G401 (cell line): ENCODE measurements at regions not wholly inside any gene's neighbourhood (a gene's known extent, or its start where the extent isn't known, plus 50 kb on each side); places are given as distances from the start of the nearest gene placed in this dataset.
"Not testable (repeated sequence)": the region's sequence is repeated elsewhere in the genome, so short reads cannot be mapped to it uniquely, and the experiment has no call there.

Source experiments
- DNase-seq: peaks from one replicate; pipeline ENCODE4 v3.0.0-alpha.2; 2015; ENCODE audit warnings: low spot score
- in situ Hi-C: cut with HindIII; loops from 2 replicates; pipeline ENCODE4 v1.10.0; 2016; ENCODE audit warnings: low sequenced_read_pairs, mixed read lengths

DNA sequence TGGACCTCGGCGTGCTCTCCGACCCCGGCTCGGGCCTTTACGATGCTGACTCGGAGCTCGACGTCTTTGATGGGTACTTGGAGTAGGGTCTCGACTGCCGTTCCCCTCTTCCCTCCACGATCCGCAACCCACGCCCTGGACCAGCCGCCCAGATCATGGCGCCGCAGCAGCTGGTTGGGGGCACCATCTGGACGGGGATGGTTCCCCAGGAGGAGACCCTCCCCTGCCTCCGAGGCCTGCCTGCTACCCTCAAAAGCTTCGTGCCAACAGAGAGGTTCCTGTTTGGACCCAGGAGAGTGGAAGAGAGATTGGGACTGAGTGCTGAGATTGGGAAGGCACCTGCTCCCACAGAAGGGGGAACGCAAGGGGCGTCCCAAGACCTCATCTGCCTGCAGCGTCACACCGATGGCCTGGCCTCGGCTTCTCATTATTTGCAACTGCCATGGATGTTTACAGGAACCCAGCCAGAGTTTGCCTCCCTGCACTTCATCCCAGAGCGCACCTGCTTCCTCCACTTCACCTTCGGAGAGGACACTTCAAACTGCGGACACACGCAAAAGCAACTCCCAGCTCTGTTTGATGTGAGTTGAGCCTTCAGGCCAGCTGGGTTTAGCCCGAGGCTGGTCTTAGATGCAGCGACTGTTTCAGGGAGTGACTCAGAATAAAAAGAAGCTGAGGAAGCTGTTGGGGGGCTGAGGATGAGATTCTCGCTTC lies 58.9 kb downstream of the GOLGA6L7 start:
- DNase-seq: peak; percentile 61
- in situ Hi-C loops: not testable (repeated sequence)

GRCh38 chr15:28788649-28789400 lies 59.6 kb downstream of the GOLGA6L7 start:
- in situ Hi-C loops, DNase-seq: not testable (repeated sequence)

GRCh38 chr15:28788176-28788575 lies 60.3 kb downstream of the GOLGA6L7 start:
- DNase-seq, in situ Hi-C loops: not testable (repeated sequence)

DNA sequence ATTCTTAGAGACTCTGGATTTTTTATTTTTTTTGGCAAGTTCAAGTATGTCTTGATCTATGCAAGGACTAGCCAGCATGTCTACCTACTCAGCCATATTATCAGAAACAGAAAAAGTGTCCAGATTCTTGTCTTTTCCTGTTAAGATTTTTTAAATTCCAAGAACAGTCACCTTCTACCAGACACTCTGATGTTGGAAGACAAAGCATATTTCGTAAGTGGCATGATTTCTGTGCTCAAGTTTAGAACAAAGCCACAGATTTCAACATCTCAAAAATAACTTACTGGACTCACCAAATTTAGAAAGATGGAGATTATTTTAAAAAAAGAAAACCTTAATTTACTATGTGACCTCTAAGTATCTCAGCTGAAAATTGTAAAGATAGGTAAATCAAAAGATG lies 61.9 kb downstream of the GOLGA6L7 start:
- in situ Hi-C loops: no loop called here
- DNase-seq: no peak

DNA sequence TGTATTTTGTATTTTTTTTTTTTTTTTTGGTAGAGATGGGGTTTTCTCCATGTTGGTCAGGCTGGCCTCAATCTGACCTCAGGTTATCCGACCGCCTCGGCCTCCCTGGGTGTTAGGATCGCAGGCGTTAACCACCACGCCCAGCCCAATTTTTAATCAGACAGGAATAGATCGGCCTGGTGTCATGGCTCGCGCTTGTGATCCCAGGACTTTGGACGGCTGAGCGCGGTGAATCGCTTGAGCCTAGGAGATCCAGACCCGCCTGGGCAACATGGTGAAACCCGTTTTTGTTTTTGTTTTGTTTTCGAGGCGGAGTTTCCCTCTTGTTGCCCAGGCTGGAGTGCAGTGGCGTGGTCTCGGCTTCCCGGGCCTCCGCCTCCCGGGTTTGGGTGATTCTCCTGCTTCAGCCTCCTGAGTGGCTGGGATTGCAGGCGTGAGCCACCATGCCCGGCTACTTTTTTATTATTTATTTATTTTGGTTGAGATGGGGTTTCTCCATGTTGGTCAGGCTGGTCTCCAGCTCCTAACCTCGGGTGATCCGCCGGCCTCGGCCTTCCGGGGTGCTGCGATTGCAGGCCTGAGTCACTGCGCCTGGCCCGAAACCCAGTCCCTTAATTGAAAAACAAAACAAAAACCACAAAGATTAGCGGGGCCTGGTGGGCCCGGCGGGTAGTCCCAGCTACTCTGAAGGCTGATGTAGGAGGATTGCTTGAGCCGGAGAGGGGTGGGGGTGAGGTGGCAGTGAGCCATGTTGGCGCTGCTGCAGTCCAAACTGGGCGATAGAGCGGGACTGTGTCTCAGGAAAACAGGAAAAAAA lies 63.9 kb downstream of the GOLGA6L7 start:
- DNase-seq, in situ Hi-C loops: not testable (repeated sequence)

DNA sequence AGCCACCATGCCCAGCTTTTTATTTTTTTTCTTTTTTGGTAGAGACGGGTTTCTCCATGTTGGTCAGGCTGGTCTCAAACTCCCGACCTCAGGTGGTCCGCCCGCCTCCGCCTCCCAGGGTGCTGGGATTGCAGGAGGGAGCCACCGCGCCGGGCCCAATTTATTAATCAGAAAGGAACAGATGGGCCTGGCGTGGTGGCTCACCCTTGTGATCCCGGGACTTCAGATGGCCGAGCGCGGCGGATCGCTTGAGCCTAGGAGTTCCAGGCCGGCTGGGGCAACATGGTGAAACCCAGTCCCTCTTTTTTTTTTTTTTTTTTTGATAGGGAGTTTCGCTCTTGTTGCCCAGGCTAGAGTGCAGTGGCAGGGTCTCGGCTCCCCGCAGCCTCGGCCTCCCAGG lies 64.6 kb downstream of the GOLGA6L7 start:
- in situ Hi-C loops: no loop called here
- no peak for DNase-seq

GRCh38 chr15:28783466-28783865 lies 65.0 kb downstream of the GOLGA6L7 start:
- in situ Hi-C loops: no loop called here
- DNase-seq: no peak

DNA sequence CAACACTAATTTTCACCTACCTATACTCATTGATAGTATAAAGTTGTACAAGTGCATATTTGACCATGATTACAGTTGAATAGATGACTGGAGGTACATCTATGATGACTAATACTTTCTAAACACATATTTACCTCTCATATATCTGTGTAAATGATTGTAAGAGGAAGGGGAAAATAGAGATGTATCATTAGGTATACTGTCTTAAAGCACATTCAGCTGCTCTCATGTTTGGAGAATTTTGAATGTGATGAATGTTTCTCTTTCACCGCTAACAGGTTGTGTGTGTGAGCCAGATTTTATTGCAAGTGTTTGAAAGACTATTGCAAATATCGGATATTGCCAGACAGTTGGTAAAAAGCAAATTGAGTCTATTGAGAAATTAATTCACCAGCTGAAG lies 66.2 kb upstream of the GOLGA8M start:
- in situ Hi-C loops, DNase-seq: not testable (repeated sequence)

- DNase-seq, in situ Hi-C loops: not testable (repeated sequence)
These were observed 60.6 kb upstream of the GOLGA8M start for GRCh38 chr15:28772857-28773256.
